ENCODE measurements at regions not wholly inside any gene's neighbourhood (a gene's known extent, or its start where the extent isn't known, plus 50 kb on each side); places are given as distances from the start of the nearest gene placed in this dataset.
"Not testable (repeated sequence)": the region's sequence is repeated elsewhere in the genome, so short reads cannot be mapped to it uniquely, and the experiment has no call there.

GRCh38 chr1:116836099-116836498 lies 73.6 kb upstream of the PTGFRN start:
- no peak overlapping the region for H3K27ac Mint-ChIP-seq
- peaks cover 8% of the 10 kb centered on the region for H3K9me3 Mint-ChIP-seq
- H3K27me3 Mint-ChIP-seq (ENCODE audit: low read depth): no peaks in the 10 kb centered on the region
- DNase-seq (ENCODE audit: low spot score): no peak
- H3K4me1 Mint-ChIP-seq (ENCODE audit: low read depth): peaks cover 18% of the 10 kb centered on the region
- no peak overlapping the region for H3K4me3 Mint-ChIP-seq
- H3K36me3 Mint-ChIP-seq (ENCODE audit: low read depth): no peaks in the 10 kb centered on the region

DNA sequence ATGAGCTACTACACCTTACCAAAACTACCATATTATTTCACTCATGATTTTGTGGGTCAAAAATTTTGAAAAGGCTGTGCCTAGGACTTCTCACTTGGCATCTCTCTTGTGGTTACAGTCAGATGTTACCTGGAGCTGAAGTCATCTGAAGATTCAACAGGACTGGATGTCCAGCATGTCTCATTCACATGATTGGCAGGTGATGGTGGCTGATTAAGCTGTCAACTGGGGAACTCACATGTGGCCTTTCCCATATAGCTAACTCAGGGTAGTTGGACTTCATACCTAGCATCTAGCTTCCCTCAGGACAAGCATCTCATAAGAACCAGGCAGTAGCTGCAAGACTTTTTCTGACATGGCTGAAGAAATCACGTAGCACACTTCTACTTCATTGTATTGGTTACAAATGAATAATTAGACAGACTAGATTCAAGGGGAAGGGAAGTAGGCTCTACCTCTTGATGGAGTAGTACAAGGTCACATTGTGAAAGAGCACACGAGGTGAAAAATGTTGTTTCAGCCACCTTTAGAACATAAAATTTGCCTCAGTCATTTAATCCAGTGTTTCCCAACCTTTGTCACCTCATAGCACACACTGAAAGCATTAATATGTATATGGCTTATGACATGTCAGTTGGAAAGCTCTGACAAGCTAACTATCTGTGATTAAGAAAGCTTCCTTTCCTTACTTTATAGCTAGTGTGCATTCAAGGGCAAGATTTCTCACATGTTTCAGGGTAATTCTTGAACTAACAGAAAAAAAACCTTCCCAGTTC lies 68.0 kb upstream of the PTGFRN start:
- no peaks in the 10 kb centered on the region for H3K27me3 Mint-ChIP-seq (ENCODE audit: low read depth)

GRCh38 chr1:116842654-116843053 lies 67.1 kb upstream of the PTGFRN start:
- H3K27ac Mint-ChIP-seq: no peak overlapping the region
- H3K27me3 Mint-ChIP-seq (ENCODE audit: low read depth): no peaks in the 10 kb centered on the region
- no peak for DNase-seq (ENCODE audit: low spot score)
- peaks cover 9% of the 10 kb centered on the region for H3K4me1 Mint-ChIP-seq (ENCODE audit: low read depth)
- H3K9me3 Mint-ChIP-seq: peaks cover 9% of the 10 kb centered on the region
- no peak overlapping the region for H3K4me3 Mint-ChIP-seq
- H3K36me3 Mint-ChIP-seq (ENCODE audit: low read depth): no peaks in the 10 kb centered on the region

More for the DNA sequence above, 68.0 kb upstream of the PTGFRN start:
- Mint-ChIP-seq H3K27ac (no peak overlapping the region), H3K36me3 (ENCODE audit: low read depth) (no peaks in the 10 kb centered on the region), H3K4me1 (ENCODE audit: low read depth) (peaks cover 3% of the 10 kb centered on the region), H3K9me3 (peaks cover 16% of the 10 kb centered on the region), H3K4me3 (no peak overlapping the region)
- no peak for DNase-seq (ENCODE audit: low spot score)

DNA sequence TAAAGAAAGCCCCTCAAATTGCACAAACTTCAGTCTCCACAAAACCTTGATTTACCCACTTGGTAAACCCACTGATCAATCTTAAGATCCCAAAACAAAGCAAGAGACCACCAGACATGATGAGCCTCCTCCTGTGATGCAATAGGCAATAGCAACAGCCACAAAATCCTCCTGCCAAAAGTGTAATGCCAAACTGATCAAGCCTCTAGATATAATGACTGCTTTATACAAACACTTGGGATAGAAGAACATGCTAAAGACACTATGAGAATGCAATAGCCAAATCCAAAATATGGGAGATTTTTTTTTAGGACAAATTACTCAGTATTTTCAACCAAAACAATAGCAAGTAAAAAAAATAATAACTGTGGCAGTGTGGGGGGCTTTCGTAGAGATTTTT lies 64.9 kb upstream of the PTGFRN start:
- Mint-ChIP-seq H3K4me3 (no peak overlapping the region), H3K27me3 (ENCODE audit: low read depth) (no peaks in the 10 kb centered on the region), H3K27ac (no peak overlapping the region), H3K9me3 (peaks cover 9% of the 10 kb centered on the region), H3K36me3 (ENCODE audit: low read depth) (no peaks in the 10 kb centered on the region), H3K4me1 (ENCODE audit: low read depth) (peaks cover 12% of the 10 kb centered on the region)
- DNase-seq (ENCODE audit: low spot score): no peak

DNA sequence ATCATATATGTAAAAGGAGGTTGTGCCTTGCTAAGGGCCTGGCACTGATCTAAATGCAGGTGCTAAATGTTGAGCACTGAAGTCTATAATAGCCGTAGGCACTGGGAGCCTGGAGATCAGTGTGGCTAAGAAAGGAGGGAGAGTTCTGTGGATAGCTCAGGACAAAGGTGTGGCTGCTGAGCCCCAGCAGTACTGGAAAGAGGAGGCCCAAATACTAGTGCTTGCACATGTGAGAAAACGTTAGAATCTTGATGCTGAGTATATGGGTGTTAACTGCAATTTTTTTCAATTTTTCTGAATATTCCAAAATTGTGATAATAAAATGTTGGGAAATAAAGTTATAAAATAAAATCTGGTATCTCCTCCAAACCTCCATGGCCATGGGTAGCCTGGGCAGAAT lies 62.5 kb upstream of the PTGFRN start:
- Mint-ChIP-seq H3K4me3 (no peak overlapping the region), H3K9me3 (peaks cover 9% of the 10 kb centered on the region), H3K36me3 (ENCODE audit: low read depth) (no peaks in the 10 kb centered on the region), H3K4me1 (ENCODE audit: low read depth) (peaks cover 14% of the 10 kb centered on the region), H3K27ac (no peak overlapping the region), H3K27me3 (ENCODE audit: low read depth) (no peaks in the 10 kb centered on the region)
- no peak for DNase-seq (ENCODE audit: low spot score)

- no peaks in the 10 kb centered on the region for H3K27me3 Mint-ChIP-seq (ENCODE audit: low read depth)
- H3K4me3 Mint-ChIP-seq: peak overlapping the region; percentile 7
- DNase-seq (ENCODE audit: low spot score): peak; percentile 33
- peaks cover 14% of the 10 kb centered on the region for H3K4me1 Mint-ChIP-seq (ENCODE audit: low read depth)
- peaks cover 9% of the 10 kb centered on the region for H3K9me3 Mint-ChIP-seq
- H3K36me3 Mint-ChIP-seq (ENCODE audit: low read depth): no peaks in the 10 kb centered on the region
- H3K27ac Mint-ChIP-seq: peak overlapping the region; percentile 19
These were observed 61.8 kb upstream of the PTGFRN start for GRCh38 chr1:116847688-116848531.

DNA sequence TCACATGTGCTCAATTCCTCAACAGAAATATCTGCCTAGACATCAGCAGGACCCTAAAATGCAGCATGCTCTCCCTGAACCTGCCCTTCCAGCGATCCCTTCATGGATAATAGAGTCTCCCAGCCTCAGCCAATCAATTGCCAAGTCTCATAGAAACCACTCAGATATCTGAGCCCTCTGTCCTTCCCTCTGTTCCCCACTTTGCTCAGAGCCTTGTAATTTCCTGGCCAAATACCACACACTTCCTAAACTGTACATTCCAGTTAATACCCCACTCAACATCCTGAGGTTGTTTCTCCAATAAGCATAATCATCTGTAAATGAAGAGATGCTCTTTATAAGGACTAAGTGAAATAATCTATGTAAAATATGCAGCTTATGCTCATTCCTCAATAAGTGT lies 59.3 kb upstream of the PTGFRN start:
- no peak overlapping the region for H3K4me3 Mint-ChIP-seq
- H3K4me1 Mint-ChIP-seq (ENCODE audit: low read depth): peaks cover 27% of the 10 kb centered on the region
- DNase-seq (ENCODE audit: low spot score): no peak
- H3K36me3 Mint-ChIP-seq (ENCODE audit: low read depth): no peaks in the 10 kb centered on the region
- H3K27me3 Mint-ChIP-seq (ENCODE audit: low read depth): no peaks in the 10 kb centered on the region
- no peak overlapping the region for H3K27ac Mint-ChIP-seq
- H3K9me3 Mint-ChIP-seq: peaks cover 3% of the 10 kb centered on the region

DNA sequence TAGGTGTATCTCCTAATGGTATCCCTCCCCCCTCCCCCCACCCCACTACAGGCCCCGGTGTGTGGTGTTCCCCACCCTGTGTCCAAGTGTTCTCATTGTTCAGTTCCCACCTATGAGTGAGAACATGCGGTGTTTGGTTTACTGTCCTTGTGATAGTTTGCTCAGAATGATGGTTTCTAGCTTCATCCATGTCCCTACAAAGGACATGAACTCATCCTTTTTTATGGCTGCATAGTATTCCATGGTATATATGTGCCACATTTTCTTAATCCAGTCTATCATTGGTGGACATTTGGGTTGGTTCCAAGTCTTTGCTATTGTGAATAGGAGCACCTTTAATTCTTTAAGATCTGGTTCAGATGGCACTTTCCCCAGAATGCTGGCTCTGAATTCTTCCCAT lies 58.5 kb upstream of the PTGFRN start:
- not testable (repeated sequence) for H3K27ac Mint-ChIP-seq; H3K27me3 Mint-ChIP-seq (ENCODE audit: low read depth); DNase-seq (ENCODE audit: low spot score); H3K9me3 Mint-ChIP-seq; H3K36me3 Mint-ChIP-seq (ENCODE audit: low read depth); H3K4me3 Mint-ChIP-seq
- H3K4me1 Mint-ChIP-seq (ENCODE audit: low read depth): peaks cover 26% of the 10 kb centered on the region

- Mint-ChIP-seq H3K9me3 (no peaks in the 10 kb centered on the region), H3K4me1 (ENCODE audit: low read depth) (peaks cover 25% of the 10 kb centered on the region), H3K4me3 (no peak overlapping the region), H3K27me3 (ENCODE audit: low read depth) (no peaks in the 10 kb centered on the region), H3K36me3 (ENCODE audit: low read depth) (no peaks in the 10 kb centered on the region), H3K27ac (no peak overlapping the region)
- no peak for DNase-seq (ENCODE audit: low spot score)
These were observed 57.9 kb upstream of the PTGFRN start for GRCh38 chr1:116851846-116852245.

DNA sequence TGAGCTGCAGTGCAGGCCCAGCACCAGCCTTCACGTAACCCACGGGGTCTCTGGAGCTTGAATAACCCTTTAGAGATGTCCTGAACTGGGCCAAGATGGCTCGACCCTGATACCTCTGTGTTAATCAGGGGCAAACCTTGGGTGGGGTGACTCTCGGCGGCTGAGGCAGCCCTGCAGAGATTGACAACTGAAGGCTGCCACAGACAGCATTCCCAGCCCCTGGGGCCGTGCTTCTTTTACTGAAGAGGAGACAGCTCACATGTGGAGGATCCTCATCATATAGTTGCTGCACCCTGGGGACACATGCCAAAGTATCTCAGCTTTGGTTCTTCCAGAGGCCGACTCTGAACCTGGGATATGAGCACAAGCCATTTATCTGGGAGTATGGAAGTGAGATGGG lies 57.3 kb upstream of the PTGFRN start:
- DNase-seq (ENCODE audit: low spot score): no peak
- H3K36me3 Mint-ChIP-seq (ENCODE audit: low read depth): no peaks in the 10 kb centered on the region
- no peak overlapping the region for H3K4me3 Mint-ChIP-seq
- no peaks in the 10 kb centered on the region for H3K27me3 Mint-ChIP-seq (ENCODE audit: low read depth)
- H3K9me3 Mint-ChIP-seq: no peaks in the 10 kb centered on the region
- no peak overlapping the region for H3K27ac Mint-ChIP-seq
- peaks cover 21% of the 10 kb centered on the region for H3K4me1 Mint-ChIP-seq (ENCODE audit: low read depth)

DNA sequence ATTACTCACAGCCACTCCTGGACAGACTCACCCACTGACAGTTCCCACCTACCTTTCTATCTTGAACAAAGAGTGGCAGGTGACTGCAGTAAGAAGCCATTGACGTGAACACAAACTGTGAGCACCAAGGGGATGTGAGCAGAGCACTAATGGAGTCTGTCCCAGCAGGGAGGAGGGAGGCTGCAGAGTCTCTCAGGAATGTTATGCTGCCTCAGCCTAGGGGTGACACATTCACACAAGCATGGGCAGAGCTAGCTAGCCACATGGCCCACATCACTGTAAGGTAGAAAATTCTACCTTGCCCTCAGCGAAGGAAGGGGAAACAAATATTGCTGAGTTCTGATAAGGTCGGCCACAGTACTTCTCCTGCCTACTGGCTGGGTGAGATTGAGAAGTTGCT lies 56.8 kb upstream of the PTGFRN start:
- Mint-ChIP-seq H3K4me3 (no peak overlapping the region), H3K27me3 (ENCODE audit: low read depth) (no peaks in the 10 kb centered on the region), H3K27ac (no peak overlapping the region), H3K36me3 (ENCODE audit: low read depth) (no peaks in the 10 kb centered on the region), H3K4me1 (ENCODE audit: low read depth) (peaks cover 16% of the 10 kb centered on the region), H3K9me3 (no peaks in the 10 kb centered on the region)
- no peak for DNase-seq (ENCODE audit: low spot score)

DNA sequence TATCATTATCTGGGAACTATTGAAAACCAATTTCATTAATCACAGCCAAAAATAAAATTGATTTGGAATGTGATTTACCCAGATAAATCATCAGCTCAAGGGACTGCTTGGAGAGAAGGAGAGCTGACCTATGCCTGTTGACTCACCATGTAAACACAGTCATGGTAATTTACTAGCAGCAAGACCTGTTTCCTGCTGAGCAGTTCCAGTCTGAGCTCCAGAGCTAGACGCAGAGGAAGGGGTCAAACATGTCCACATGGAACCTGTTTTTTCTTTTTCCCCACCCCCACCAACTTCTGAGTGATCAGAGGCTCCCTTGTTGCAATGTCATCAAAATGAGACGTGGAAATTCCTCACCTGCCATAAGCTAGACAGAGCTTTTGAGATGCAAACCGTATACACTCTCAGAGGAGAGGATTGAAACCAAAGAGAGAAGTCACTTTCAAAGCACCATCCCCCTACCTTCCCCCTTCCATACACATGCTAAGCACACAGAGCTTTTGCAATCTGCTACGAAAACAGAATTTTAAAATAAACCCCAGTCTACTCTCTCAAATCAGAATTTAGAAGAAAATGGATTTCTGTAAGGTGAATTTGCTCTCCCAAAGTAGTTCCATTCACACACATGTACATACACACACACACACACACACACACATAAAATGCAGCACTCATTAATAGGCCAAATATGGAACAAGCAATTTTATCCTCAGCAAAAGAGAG lies 55.9 kb upstream of the PTGFRN start:
- no peak for DNase-seq (ENCODE audit: low spot score)
- Mint-ChIP-seq H3K36me3 (ENCODE audit: low read depth) (no peaks in the 10 kb centered on the region), H3K4me1 (ENCODE audit: low read depth) (peaks cover 15% of the 10 kb centered on the region), H3K9me3 (no peaks in the 10 kb centered on the region), H3K27me3 (ENCODE audit: low read depth) (no peaks in the 10 kb centered on the region), H3K4me3 (no peak overlapping the region), H3K27ac (peak overlapping the region; percentile 15)

- Mint-ChIP-seq H3K4me3 (no peak overlapping the region), H3K9me3 (no peaks in the 10 kb centered on the region), H3K27me3 (ENCODE audit: low read depth) (no peaks in the 10 kb centered on the region), H3K27ac (no peak overlapping the region), H3K4me1 (ENCODE audit: low read depth) (peaks cover 15% of the 10 kb centered on the region), H3K36me3 (ENCODE audit: low read depth) (no peaks in the 10 kb centered on the region)
- no peak for DNase-seq (ENCODE audit: low spot score)
These were observed 55.4 kb upstream of the PTGFRN start for GRCh38 chr1:116854403-116854690.

- no peak for DNase-seq (ENCODE audit: low spot score)
- no peaks in the 10 kb centered on the region for H3K9me3 Mint-ChIP-seq
- peaks cover 15% of the 10 kb centered on the region for H3K4me1 Mint-ChIP-seq (ENCODE audit: low read depth)
- no peaks in the 10 kb centered on the region for H3K27me3 Mint-ChIP-seq (ENCODE audit: low read depth)
- no peaks in the 10 kb centered on the region for H3K36me3 Mint-ChIP-seq (ENCODE audit: low read depth)
- no peak overlapping the region for H3K27ac Mint-ChIP-seq
- H3K4me3 Mint-ChIP-seq: no peak overlapping the region
These were observed 55.0 kb upstream of the PTGFRN start for GRCh38 chr1:116854716-116855115.

Measured in T-helper 2 cell treated with Interferon-gamma antibody and Interleukin-4, amounts not matched to agents 5 μg/mL and 100 μg/mL, for 36 hours (primary cell).